ENCODE measurements at regions not wholly inside any gene's neighbourhood (a gene's known extent, or its start where the extent isn't known, plus 50 kb on each side); places are given as distances from the start of the nearest gene placed in this dataset.

DNA sequence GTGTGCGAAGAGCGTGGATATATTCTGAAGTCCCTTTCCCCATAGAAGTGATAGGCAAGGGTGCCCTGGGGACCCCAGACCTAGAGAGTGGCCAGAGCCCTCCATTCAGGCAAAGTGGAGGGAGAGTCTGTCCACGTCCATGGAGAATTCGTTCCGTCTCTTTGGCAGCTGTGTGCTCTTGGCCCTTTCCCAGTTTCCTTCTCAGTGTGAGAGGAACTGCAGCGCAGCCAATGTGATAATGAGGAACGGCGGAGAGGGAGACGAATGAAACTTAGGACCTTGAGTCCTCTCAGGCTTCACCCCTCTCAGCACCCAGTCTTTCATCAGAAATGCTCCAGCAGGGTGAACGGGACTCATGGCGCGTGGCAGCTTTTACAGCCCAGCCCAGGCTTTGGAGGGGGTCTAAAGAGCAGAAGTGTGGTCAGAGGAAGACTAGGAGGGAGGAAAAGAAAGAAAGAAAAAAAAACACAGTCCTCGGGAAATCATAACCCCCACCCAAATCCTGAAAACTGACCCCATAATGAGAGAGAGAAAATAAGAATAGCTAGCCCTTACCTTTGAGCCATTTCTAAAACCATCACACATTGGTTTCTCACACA is 95.0 kb upstream of the RIOK3 start:
- no peak for TF ChIP-seq ZNF274 (IDR thresholded peaks at IDR 0.05; ENCODE audit: low read depth, low read length)
- no peak for TF ChIP-seq YY1 (IDR thresholded peaks at IDR 0.05; ENCODE audit: insufficient read depth, insufficient read length)
- TF ChIP-seq SUZ12 (IDR thresholded peaks at IDR 0.05; ENCODE audit: extremely low read depth, insufficient read depth, insufficient read length), result no peak

All from NT2/D1 (cell line).